GM13977 (cell line): ENCODE measurements at regions not wholly inside any gene's neighbourhood (a gene's known extent, or its start where the extent isn't known, plus 50 kb on each side); places are given as distances from the start of the nearest gene placed in this dataset.

ENCODE experiments used
- DNase-seq: peaks from one replicate; pipeline ENCODE4 v3.0.0; 2012; ENCODE audit warnings: low spot score
- in situ Hi-C: fragments of 300-500 bp; cut with MboI; formaldehyde crosslinking; loops from one replicate; pipeline ENCODE4 v1.12.0; 2022; ENCODE audit warnings: low sequenced_read_pairs, low pct_unique_long_range_greater_than_20kb, mixed read lengths, inconsistent platforms; ENCODE audit not compliant: unreplicated experiment
- TF ChIP-seq, protein P1 (sequence below): IDR thresholded peaks from 2 replicates; pipeline ENCODE4 v1.5.1; 2012; ENCODE audit warnings: mild to moderate bottlenecking, control low read depth; ENCODE audit not compliant: insufficient read depth; ENCODE audit errors: extremely low read depth, missing control alignments

DNA sequence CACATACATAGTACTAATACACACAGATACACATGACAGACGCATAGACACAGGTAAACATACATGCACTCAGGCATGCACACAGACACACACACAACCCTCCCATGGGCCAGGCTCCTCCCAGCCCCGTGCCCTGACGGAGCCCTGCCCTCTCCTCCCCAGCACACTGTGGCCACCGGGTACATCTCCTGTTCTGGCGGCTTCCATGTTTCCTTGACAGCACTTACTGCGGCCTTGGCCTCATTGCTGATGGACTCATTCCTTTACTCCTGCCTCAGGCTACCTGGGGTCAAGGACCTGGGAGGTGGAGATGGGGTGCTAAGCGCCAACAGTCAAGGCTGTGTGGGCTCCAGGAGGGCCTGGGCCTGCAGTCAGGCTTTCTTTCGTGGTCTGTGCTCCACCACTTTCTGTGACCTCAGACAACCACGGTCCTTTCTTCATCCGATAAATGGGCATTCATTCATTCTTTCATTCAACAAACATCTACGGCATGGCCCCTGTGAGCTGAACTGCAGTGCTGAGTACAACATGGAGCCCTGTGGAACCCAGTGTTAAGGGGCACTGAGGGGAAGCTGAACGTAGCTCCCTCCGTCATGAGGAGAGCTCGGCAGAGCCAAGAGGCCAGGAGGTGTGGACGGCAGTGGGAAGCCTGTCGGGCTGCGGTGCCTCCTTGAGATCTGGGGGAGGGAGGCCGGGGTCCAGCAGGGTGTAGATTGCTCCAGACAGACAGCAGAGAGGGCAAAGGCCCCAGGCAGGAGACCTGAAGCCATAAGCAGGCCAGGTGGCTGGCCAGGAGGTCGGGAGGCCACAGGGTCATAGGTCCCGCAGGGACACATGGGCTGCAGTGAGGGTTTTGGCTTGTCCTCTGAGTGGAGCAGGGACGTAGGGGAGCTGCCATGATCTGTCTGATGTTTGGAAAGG lies 190.4 kb upstream of the HDAC4 start:
- in situ Hi-C loops: no loop called here
- TF ChIP-seq, protein P1, sequence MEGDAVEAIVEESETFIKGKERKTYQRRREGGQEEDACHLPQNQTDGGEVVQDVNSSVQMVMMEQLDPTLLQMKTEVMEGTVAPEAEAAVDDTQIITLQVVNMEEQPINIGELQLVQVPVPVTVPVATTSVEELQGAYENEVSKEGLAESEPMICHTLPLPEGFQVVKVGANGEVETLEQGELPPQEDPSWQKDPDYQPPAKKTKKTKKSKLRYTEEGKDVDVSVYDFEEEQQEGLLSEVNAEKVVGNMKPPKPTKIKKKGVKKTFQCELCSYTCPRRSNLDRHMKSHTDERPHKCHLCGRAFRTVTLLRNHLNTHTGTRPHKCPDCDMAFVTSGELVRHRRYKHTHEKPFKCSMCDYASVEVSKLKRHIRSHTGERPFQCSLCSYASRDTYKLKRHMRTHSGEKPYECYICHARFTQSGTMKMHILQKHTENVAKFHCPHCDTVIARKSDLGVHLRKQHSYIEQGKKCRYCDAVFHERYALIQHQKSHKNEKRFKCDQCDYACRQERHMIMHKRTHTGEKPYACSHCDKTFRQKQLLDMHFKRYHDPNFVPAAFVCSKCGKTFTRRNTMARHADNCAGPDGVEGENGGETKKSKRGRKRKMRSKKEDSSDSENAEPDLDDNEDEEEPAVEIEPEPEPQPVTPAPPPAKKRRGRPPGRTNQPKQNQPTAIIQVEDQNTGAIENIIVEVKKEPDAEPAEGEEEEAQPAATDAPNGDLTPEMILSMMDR: no peak
- no peak for DNase-seq

DNA sequence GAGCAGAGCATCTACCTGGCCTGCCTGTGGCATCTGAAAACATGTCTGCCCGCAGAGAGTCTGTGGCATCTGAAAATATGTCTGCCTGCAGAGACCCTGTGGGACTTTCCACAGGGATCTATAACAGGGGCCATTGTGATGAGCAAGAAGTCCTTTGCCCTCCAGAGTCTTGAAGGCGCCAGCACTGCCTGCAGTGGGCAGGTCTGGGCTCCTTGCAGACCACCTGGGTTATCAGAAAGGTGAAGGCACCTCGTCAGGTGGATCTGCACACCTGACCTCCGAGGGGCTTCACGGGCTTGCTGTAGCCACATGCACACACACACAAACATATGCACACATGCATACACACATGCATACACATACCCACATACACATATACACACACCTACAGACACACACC lies 189.5 kb upstream of the HDAC4 start:
- in situ Hi-C loops: no loop called here
- TF ChIP-seq, protein P1: no peak
- no peak for DNase-seq

DNA sequence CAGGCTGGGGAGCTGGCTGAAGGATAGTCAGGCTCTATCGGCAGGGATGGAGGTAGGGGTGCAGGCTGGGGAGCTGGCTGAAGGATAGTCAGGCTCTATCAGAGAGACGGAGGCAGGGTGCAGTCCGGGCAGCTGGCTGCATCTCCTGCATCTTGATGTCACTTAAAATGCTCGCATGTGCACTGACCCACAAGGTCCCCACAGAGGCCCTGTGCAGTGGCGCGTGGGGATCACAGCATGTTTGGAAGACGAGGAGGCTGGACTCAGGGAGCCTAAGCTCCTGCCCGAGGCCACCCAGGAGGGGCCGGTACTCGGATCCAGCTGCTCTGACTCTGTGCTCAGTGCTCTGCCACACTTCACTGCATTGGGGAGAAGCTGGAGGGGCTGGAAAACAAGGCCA lies 189.0 kb upstream of the HDAC4 start:
- in situ Hi-C loops: no loop called here
- TF ChIP-seq, protein P1: no peak
- DNase-seq: no peak

DNA sequence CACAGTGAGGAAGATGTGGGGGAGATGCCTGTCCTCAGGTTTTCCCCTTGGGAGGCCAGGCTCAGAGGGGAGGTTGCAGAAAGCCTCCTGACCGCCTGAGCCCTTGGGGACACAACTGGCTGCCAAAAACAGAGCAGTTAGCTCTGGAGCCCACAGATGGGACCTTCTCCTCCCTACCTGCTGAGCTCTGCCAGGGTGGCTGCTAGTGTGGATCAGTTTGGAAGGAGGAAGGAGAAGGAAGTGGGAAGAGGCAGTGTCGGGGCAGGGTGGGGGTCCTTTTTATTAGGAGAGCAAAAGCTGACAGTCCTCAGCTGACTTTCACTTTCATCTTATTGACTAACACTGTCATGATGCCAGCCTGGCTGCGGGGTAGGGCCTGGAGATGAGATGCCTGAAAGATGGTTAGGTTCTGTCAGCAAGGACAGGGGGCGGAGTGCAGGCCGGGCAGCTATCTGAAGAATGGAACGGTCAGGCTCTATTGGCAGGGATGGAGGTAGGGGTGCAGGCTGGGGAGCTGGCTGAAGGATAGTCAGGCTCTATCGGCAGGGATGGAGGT lies 188.5 kb upstream of the HDAC4 start:
- TF ChIP-seq, protein P1: no peak
- no peak for DNase-seq
- in situ Hi-C loops: no loop called here

GRCh38 chr2:239588451-239589269 lies 187.8 kb upstream of the HDAC4 start:
- DNase-seq: no peak
- TF ChIP-seq, protein P1: no peak
- in situ Hi-C loops: no loop called here

DNA sequence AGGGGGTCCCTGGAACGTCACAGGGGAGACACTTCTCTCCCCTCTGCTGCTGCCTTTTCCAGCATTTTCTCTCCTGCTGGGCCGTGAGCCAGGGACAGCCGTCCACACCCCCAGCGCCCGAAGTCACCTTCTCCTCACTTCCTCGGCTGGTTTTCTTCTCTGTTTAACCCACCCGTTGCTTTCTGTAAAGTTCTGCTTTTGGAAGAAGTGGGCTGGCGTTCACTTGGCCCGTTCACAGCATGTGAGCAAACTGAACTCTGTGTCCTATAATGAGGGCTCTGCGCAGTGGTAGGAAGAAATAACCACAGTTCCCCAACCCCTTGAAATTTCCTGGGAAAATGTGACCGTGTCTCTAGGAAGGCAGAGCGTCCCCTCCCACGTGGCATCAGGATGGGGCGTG lies 187.0 kb upstream of the HDAC4 start:
- in situ Hi-C loops: no loop called here
- TF ChIP-seq, protein P1: no peak
- DNase-seq: no peak
